Activated T-cell treated with anti-CD3 and anti-CD28 coated beads, Interleukin-2, amount 50 U/mL, for 4 hours (primary cell): ENCODE measurements at regions not wholly inside any gene's neighbourhood (a gene's known extent, or its start where the extent isn't known, plus 50 kb on each side); places are given as distances from the start of the nearest gene placed in this dataset.

Experiments used
- ATAC-seq, 2 donors: fragments of 200-7000 bp; cut with Tn5 transposase; one replicate each; pipeline ENCODE4 v1.10.0; 2021
- DNase-seq: peaks from one replicate; pipeline ENCODE4 v3.0.0-alpha.2; 2020
- H3K27me3 Mint-ChIP-seq: one replicate; pipeline ENCODE4 v1.8.0; 2021; ENCODE audit warnings: low read depth, mixed read lengths
- H3K36me3 Mint-ChIP-seq: one replicate; pipeline ENCODE4 v1.8.0; 2022; ENCODE audit warnings: mixed read lengths; ENCODE audit not compliant: insufficient read depth
- H3K4me1 Mint-ChIP-seq: one replicate; pipeline ENCODE4 v1.8.0; 2021; ENCODE audit warnings: low read depth, mixed read lengths
- H3K4me3 Mint-ChIP-seq: one replicate; pipeline ENCODE4 v1.8.0; 2021; ENCODE audit warnings: mild to moderate bottlenecking, moderate library complexity, mixed read lengths
- H3K9me3 Mint-ChIP-seq: one replicate; pipeline ENCODE4 v1.8.0; 2021; ENCODE audit warnings: mixed read lengths

DNA sequence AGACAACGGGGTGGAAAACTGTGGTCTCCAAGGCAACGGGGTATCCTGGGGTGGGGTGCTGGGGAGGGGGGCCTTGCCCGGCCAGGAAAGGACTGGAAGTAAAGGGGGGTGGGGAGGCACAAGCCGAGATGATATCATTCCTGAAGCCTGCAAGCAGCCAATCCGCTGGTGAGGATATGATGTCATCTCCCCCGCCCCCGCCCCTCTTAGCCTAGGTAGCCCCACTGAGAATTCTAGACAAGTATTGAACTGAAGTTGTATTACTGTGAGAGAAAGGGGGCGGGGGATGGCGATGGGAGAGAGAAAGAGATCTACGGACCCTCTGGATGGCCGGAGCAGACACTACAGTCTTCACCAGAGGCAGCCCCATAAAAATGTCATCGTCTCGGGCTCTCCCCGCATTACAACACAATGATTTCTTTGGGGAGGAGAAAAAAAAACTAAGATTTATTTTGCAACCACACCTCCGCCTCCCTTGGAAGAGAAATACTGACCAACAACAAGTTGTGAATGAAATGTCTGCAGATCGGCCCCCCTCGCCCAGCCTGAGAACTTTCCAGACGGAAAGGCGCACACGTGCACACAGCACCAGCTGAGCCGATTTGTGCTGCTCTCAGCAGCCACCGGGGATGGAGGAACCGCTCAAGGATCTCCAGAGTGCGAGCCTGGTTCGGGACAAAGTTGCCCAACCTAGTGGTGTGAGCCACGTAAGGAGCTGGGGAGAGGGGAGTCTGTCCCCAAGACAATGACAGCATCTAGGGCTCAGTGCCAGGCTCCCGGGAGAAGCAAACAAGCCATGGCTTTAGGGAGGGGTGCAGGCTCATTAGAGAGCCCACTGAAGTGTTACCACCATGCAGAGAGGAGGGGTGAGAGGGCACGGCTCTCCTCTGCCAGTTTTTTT lies 222.1 kb downstream of the SOX9 start:
- Mint-ChIP-seq H3K4me3 (no peak overlapping the region), H3K36me3 (no peaks in the 10 kb centered on the region), H3K4me1 (no peaks in the 10 kb centered on the region), H3K9me3 (peaks cover 3% of the 10 kb centered on the region), H3K27me3 (peaks cover 5% of the 10 kb centered on the region)
- DNase-seq, result no peak
- no peak for ATAC-seq

DNA sequence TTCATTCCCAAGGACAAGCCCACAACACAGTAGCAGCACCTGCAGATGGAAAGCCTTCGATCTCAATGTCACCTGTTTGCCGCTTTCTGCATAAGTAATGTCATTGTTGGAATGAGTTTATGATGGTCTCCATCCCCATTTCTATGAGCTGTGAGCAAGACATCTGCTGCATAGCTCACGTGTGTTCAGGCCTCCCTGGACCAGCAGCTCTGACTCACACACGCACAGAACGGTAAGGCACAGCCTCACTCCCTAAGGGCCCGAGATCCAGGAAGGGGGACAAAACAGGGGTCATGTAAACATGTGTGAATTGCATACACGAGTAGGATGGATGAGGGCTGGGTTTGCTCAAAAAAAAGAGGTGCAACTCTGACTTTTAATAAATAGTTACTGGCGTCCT lies 223.1 kb downstream of the SOX9 start:
- H3K9me3 Mint-ChIP-seq, result peaks cover 3% of the 10 kb centered on the region
- H3K27me3 Mint-ChIP-seq, result peaks cover 3% of the 10 kb centered on the region
- no peak for ATAC-seq
- H3K4me1 Mint-ChIP-seq, result no peaks in the 10 kb centered on the region
- DNase-seq, result no peak
- no peaks in the 10 kb centered on the region for H3K36me3 Mint-ChIP-seq
- no peak overlapping the region for H3K4me3 Mint-ChIP-seq

- Mint-ChIP-seq H3K4me1 (no peaks in the 10 kb centered on the region), H3K9me3 (peaks cover 3% of the 10 kb centered on the region), H3K4me3 (no peak overlapping the region), H3K36me3 (no peaks in the 10 kb centered on the region), H3K27me3 (peaks cover 2% of the 10 kb centered on the region)
- no peak for DNase-seq
- ATAC-seq, result no peak
Observed at GRCh38 chr17:72344613-72345012, 223.8 kb downstream of the SOX9 start.

GRCh38 chr17:72345088-72345487 lies 224.3 kb downstream of the SOX9 start:
- no peak overlapping the region for H3K4me3 Mint-ChIP-seq
- peaks cover 3% of the 10 kb centered on the region for H3K9me3 Mint-ChIP-seq
- no peaks in the 10 kb centered on the region for H3K4me1 Mint-ChIP-seq
- H3K36me3 Mint-ChIP-seq, result no peaks in the 10 kb centered on the region
- no peak for ATAC-seq
- no peak for DNase-seq
- H3K27me3 Mint-ChIP-seq, result peaks cover 2% of the 10 kb centered on the region

DNA sequence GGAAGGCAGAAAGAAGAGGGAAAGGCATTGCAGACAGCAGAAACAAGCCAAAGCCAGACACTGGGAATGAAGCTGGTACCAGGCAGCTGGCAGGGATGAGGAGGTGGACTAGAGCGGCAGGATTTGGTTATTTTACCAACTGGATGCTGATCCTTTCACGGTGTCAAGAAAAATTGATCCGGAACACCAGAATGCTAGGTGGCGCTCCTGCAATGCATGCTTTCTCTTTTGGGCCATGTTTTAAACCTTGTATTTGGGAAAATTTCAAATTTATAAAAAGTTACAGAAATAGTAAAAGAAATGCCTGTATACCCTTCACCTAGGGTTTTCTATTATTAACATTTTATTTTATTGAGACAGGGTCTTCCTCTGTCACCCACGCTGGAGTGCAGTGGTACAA lies 224.7 kb downstream of the SOX9 start:
- Mint-ChIP-seq H3K4me1 (no peaks in the 10 kb centered on the region), H3K4me3 (no peak overlapping the region), H3K9me3 (peaks cover 3% of the 10 kb centered on the region), H3K36me3 (no peaks in the 10 kb centered on the region), H3K27me3 (peaks cover 2% of the 10 kb centered on the region)
- ATAC-seq (no peak), DNase-seq (no peak)

- ATAC-seq (no peak), DNase-seq (no peak)
- Mint-ChIP-seq H3K9me3 (peaks cover 3% of the 10 kb centered on the region), H3K4me1 (no peaks in the 10 kb centered on the region), H3K4me3 (no peak overlapping the region), H3K27me3 (peaks cover 2% of the 10 kb centered on the region), H3K36me3 (no peaks in the 10 kb centered on the region)
Observed at GRCh38 chr17:72346306-72346705, 225.5 kb downstream of the SOX9 start.

DNA sequence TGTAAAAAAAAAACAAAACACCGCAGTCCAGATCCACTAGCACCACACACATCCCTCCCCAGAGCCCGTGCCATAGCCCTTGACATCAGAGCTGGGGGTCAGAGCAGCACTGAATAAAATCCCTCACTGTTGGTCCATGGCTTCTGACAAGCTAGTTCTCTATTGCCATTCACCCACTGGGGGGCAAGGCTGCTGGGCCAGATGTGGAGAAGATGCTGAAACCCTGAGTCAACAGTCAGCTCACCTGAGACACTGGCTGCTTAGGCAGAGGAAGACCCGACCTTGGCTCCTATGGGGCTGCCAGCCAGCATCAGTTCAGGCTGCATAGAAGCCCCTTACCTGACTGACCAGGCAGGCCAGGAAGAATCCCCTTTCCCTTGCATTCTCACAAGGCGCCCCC lies 228.2 kb downstream of the SOX9 start:
- DNase-seq (no peak), ATAC-seq (no peak)
- no peaks in the 10 kb centered on the region for H3K9me3 Mint-ChIP-seq
- no peaks in the 10 kb centered on the region for H3K36me3 Mint-ChIP-seq
- H3K4me3 Mint-ChIP-seq, result no peak overlapping the region
- H3K4me1 Mint-ChIP-seq, result no peaks in the 10 kb centered on the region
- no peaks in the 10 kb centered on the region for H3K27me3 Mint-ChIP-seq

DNA sequence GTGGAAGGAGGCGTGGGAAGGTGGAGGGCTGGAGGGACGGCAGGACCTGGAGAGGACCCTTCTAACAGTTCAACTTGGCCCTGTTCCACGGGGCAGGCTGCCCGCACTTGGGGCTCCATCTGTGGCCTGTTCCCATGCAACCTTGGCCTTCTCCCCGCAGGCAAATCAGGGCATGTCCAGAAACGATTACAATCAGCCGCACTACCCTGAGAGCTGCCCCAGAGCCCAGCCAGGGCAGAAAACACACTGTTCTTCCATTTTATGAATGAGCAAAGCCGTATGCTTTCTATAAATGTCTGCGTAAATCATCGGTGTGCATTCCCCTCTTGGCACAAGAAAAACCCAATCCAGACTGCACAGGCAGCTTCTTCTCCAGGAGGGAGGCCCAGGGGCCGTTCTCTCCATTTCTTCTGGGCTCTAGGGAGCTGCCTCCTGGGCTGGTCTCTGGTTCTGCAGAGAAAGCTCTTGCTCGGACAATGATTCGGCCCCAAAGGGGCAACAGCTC lies 228.7 kb downstream of the SOX9 start:
- DNase-seq (no peak), ATAC-seq (no peak)
- Mint-ChIP-seq H3K27me3 (no peaks in the 10 kb centered on the region), H3K9me3 (no peaks in the 10 kb centered on the region), H3K4me3 (no peak overlapping the region), H3K36me3 (no peaks in the 10 kb centered on the region), H3K4me1 (no peaks in the 10 kb centered on the region)

- H3K4me1 Mint-ChIP-seq, result no peaks in the 10 kb centered on the region
- H3K27me3 Mint-ChIP-seq, result no peaks in the 10 kb centered on the region
- no peaks in the 10 kb centered on the region for H3K9me3 Mint-ChIP-seq
Observed at GRCh38 chr17:72350073-72350472, 229.3 kb downstream of the SOX9 start.

GRCh38 chr17:72351365-72351764 lies 230.5 kb downstream of the SOX9 start:
- no peaks in the 10 kb centered on the region for H3K27me3 Mint-ChIP-seq
- ATAC-seq (no peak), DNase-seq (no peak)
- H3K4me1 Mint-ChIP-seq, result no peaks in the 10 kb centered on the region
- H3K4me3 Mint-ChIP-seq, result no peak overlapping the region
- no peaks in the 10 kb centered on the region for H3K36me3 Mint-ChIP-seq
- peaks cover 10% of the 10 kb centered on the region for H3K9me3 Mint-ChIP-seq

More at GRCh38 chr17:72350073-72350472, 229.3 kb downstream of the SOX9 start:
- Mint-ChIP-seq H3K36me3 (no peaks in the 10 kb centered on the region), H3K4me3 (no peak overlapping the region)
- no peak for ATAC-seq
- no peak for DNase-seq

DNA sequence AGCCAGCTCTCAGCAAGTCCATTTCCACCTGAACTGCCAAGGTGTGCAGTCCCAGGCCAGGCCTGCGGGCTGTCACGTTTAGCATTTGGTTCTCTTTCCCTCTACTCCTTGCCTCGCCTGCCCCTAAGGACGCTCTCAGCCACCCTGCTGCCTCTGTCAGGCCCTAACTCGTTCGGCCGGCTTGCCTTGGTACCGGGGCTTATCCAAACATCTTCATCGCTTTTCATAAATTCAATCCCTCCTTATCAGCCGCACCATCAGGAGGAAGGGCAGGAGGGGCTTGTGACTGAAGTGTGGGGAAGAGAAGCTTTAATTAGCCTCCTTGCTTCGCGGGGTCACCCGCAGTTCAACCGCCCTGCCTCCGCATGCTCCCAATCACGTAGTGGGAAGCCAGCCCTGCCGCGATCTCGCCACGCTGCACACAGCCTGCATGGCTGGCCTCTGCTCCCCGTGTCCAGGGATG lies 231.1 kb downstream of the SOX9 start:
- DNase-seq, result no peak
- Mint-ChIP-seq H3K9me3 (peaks cover 10% of the 10 kb centered on the region), H3K36me3 (no peaks in the 10 kb centered on the region), H3K4me3 (no peak overlapping the region), H3K27me3 (no peaks in the 10 kb centered on the region), H3K4me1 (no peaks in the 10 kb centered on the region)
- ATAC-seq, result no peak

DNA sequence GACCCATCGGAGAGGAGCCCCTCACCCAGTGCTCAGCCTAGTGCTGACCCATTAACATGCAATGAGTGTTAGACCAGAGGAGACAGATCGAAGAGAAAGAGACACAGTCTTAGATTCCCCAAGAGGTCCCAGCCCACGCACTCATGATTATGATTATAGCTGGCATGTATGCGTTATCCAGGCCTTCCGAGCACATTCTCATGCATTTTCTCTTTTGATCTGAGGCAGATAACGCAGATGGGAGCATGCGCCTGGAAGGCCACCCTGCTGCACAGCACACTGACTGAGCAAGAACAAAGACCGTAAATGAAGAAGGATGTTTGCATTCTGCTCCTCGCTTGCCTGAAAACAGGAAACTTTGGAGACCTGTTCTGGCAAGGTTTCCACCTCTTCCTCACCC lies 232.7 kb downstream of the SOX9 start:
- Mint-ChIP-seq H3K27me3 (no peaks in the 10 kb centered on the region), H3K4me3 (no peak overlapping the region), H3K9me3 (peaks cover 10% of the 10 kb centered on the region), H3K36me3 (no peaks in the 10 kb centered on the region), H3K4me1 (no peaks in the 10 kb centered on the region)
- DNase-seq, result no peak
- no peak for ATAC-seq

DNA sequence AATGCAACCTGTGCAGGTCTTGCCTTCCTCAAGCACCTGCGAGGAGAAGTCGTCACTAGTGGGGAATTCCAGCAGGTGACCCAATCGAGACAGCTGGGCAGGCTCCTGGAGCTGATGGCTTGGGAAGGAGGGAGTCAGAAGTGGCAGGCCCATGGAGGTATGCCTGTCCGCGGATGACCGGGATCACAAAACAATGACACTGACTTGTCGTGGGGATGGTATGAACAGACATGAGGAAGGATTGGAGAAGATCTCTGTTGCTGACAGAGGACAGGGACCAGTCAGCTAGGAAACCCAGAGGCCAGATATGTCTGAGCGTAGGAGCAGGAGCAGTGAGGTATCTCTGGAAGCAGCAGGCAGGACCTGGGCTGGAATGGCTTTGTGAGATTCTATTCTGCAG lies 233.3 kb downstream of the SOX9 start:
- no peaks in the 10 kb centered on the region for H3K36me3 Mint-ChIP-seq
- no peak for ATAC-seq
- H3K27me3 Mint-ChIP-seq, result no peaks in the 10 kb centered on the region
- no peak for DNase-seq
- no peaks in the 10 kb centered on the region for H3K4me1 Mint-ChIP-seq
- H3K4me3 Mint-ChIP-seq, result no peak overlapping the region
- H3K9me3 Mint-ChIP-seq, result peaks cover 10% of the 10 kb centered on the region

GRCh38 chr17:72357764-72358365 lies 237.0 kb downstream of the SOX9 start:
- no peaks in the 10 kb centered on the region for H3K27me3 Mint-ChIP-seq
- no peak overlapping the region for H3K4me3 Mint-ChIP-seq
- no peaks in the 10 kb centered on the region for H3K4me1 Mint-ChIP-seq
- H3K36me3 Mint-ChIP-seq, result no peaks in the 10 kb centered on the region
- no peak for ATAC-seq
- H3K9me3 Mint-ChIP-seq, result peaks cover 10% of the 10 kb centered on the region
- no peak for DNase-seq

GRCh38 chr17:72358465-72358864 lies 237.6 kb downstream of the SOX9 start:
- peaks cover 10% of the 10 kb centered on the region for H3K9me3 Mint-ChIP-seq
- no peaks in the 10 kb centered on the region for H3K36me3 Mint-ChIP-seq
- H3K27me3 Mint-ChIP-seq, result no peaks in the 10 kb centered on the region
- DNase-seq (no peak), ATAC-seq (no peak)
- no peaks in the 10 kb centered on the region for H3K4me1 Mint-ChIP-seq
- H3K4me3 Mint-ChIP-seq, result no peak overlapping the region
